ENCODE measurements at regions not wholly inside any gene's neighbourhood (a gene's known extent, or its start where the extent isn't known, plus 50 kb on each side); places are given as distances from the start of the nearest gene placed in this dataset.

GRCh38 chr3:25113891-25114290, 314.2 kb upstream of the RARB start (continued):
- TF ChIP-seq BCL11B (tag by site-specific recombination; IDR thresholded peaks at IDR 0.05; ENCODE audit: low read depth) (no peak), ZNF146 (tag by site-specific recombination; IDR thresholded peaks at IDR 0.05) (no peak)

DNA sequence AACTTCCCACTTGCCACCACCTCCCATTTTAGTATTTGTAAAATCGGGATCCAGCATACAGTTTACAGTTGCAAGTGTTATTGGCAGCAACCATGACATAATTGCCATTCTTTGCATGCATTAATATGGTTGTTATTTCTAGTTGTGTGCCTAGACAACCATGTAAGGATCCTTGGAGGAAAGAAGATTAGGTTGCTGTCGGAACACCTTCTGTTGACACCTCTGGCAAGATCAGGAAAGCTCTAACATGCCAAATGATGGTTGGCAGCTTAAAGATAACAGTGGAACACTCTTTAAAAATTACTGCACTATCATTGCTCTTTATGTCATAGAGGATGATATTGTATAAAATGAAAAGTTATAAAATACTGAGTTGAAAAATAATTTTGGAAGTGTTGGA, 313.5 kb upstream of the RARB start:
- ChIA-PET POLR2A (no interaction called here), CTCF (no interaction called here)
- no peaks in the 10 kb centered on the region for H3K4me1 ChIP-seq (ENCODE audit: control insufficient read depth, insufficient read depth, low read length)
- H3K36me3 ChIP-seq (ENCODE audit: control insufficient read depth in 2 of 2, insufficient read depth in 1 of 2, low read length in 2 of 2) = no peaks in the 10 kb centered on the region
- no peaks in the 10 kb centered on the region for H3K9me3 ChIP-seq (ENCODE audit: control insufficient read depth, insufficient read depth, low read depth, low read length)
- H3K4me3 ChIP-seq (ENCODE audit: low read depth, low read length) = no peak overlapping the region
- TF ChIP-seq, protein P1, sequence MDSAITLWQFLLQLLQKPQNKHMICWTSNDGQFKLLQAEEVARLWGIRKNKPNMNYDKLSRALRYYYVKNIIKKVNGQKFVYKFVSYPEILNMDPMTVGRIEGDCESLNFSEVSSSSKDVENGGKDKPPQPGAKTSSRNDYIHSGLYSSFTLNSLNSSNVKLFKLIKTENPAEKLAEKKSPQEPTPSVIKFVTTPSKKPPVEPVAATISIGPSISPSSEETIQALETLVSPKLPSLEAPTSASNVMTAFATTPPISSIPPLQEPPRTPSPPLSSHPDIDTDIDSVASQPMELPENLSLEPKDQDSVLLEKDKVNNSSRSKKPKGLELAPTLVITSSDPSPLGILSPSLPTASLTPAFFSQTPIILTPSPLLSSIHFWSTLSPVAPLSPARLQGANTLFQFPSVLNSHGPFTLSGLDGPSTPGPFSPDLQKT (IDR thresholded peaks at IDR 0.05; ENCODE audit: borderline replicate concordance, low read depth, low read length) = no peak
- TF ChIP-seq, protein P2, sequence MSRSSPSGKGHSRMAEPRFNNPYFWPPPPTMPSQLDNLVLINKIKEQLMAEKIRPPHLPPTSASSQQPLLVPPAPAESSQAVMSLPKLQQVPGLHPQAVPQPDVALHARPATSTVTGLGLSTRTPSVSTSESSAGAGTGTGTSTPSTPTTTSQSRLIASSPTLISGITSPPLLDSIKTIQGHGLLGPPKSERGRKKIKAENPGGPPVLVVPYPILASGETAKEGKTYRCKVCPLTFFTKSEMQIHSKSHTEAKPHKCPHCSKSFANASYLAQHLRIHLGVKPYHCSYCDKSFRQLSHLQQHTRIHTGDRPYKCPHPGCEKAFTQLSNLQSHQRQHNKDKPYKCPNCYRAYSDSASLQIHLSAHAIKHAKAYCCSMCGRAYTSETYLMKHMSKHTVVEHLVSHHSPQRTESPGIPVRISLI (tag by site-specific recombination; IDR thresholded peaks at IDR 0.05) = no peak
- TF ChIP-seq PATZ1 (tag by site-specific recombination; IDR thresholded peaks at IDR 0.05) = no peak
- TF ChIP-seq ZNF514 (tag by site-specific recombination; IDR thresholded peaks at IDR 0.05) = no peak
- TF ChIP-seq, protein P3, sequence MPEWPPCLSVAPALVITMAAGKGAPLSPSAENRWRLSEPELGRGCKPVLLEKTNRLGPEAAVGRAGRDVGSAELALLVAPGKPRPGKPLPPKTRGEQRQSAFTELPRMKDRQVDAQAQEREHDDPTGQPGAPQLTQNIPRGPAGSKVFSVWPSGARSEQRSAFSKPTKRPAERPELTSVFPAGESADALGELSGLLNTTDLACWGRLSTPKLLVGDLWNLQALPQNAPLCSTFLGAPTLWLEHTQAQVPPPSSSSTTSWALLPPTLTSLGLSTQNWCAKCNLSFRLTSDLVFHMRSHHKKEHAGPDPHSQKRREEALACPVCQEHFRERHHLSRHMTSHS (tag by site-specific recombination; IDR thresholded peaks at IDR 0.05) = no peak
- no peak for TF ChIP-seq ZBTB49 (tag by site-specific recombination; IDR thresholded peaks at IDR 0.05; ENCODE audit: low read depth)
- TF ChIP-seq, protein P4, sequence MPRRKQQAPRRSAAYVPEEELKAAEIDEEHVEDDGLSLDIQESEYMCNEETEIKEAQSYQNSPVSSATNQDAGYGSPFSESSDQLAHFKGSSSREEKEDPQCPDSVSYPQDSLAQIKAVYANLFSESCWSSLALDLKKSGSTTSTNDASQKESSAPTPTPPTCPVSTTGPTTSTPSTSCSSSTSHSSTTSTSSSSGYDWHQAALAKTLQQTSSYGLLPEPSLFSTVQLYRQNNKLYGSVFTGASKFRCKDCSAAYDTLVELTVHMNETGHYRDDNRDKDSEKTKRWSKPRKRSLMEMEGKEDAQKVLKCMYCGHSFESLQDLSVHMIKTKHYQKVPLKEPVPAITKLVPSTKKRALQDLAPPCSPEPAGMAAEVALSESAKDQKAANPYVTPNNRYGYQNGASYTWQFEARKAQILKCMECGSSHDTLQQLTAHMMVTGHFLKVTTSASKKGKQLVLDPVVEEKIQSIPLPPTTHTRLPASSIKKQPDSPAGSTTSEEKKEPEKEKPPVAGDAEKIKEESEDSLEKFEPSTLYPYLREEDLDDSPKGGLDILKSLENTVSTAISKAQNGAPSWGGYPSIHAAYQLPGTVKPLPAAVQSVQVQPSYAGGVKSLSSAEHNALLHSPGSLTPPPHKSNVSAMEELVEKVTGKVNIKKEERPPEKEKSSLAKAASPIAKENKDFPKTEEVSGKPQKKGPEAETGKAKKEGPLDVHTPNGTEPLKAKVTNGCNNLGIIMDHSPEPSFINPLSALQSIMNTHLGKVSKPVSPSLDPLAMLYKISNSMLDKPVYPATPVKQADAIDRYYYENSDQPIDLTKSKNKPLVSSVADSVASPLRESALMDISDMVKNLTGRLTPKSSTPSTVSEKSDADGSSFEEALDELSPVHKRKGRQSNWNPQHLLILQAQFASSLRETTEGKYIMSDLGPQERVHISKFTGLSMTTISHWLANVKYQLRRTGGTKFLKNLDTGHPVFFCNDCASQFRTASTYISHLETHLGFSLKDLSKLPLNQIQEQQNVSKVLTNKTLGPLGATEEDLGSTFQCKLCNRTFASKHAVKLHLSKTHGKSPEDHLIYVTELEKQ (tag by site-specific recombination; IDR thresholded peaks at IDR 0.05; ENCODE audit: borderline replicate concordance) = no peak
- TF ChIP-seq ZNF544 (tag by site-specific recombination; IDR thresholded peaks at IDR 0.05) = no peak
- no peak overlapping the region for H3K27ac ChIP-seq (ENCODE audit: extremely low read depth, low read depth, low read length)

DNA sequence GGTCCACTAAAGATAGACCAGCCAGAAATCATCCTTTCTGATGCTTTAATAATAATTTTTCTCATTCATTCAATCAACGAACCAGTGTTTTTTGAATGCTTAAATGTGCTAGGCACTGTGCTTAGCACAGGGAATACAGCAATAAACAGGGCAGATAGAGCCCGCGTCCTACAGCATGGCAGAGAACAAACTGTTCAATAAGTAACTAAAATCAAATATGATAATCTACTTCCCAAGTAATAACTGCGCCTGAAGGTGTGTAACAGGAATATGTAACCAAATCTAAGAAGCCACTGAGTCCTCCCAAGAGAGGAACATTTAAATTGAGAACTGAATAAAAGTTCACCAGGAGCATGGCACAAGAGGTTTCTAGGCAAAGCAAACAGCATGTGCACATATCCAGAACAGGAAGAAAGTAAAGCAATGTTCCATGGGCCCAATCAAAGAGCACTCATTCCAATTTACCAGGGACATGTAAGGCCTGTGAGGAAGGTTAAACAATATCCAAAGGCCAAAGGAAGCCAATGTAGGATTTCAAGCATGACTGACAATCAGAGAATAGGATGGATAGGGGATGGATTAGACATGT, 311.0 kb upstream of the RARB start:
- POLR2A ChIA-PET = no interaction called here
- H3K4me1 ChIP-seq (ENCODE audit: control insufficient read depth, insufficient read depth, low read length) = no peaks in the 10 kb centered on the region
- H3K4me3 ChIP-seq (ENCODE audit: low read depth, low read length) = no peak overlapping the region
- CTCF ChIA-PET = no interaction called here
- no peaks in the 10 kb centered on the region for H3K9me3 ChIP-seq (ENCODE audit: control insufficient read depth, insufficient read depth, low read depth, low read length)
- no peaks in the 10 kb centered on the region for H3K36me3 ChIP-seq (ENCODE audit: control insufficient read depth in 2 of 2, insufficient read depth in 1 of 2, low read length in 2 of 2)
- no peak overlapping the region for H3K27ac ChIP-seq (ENCODE audit: extremely low read depth, low read depth, low read length)
- no peak for TF ChIP-seq ZBTB6 (tag by site-specific recombination; IDR thresholded peaks at IDR 0.05)
- TF ChIP-seq ZNF514 (tag by site-specific recombination; IDR thresholded peaks at IDR 0.05) = no peak
- no peak for TF ChIP-seq ZNF530 (tag by site-specific recombination; IDR thresholded peaks at IDR 0.05; ENCODE audit: low read depth)
- TF ChIP-seq AEBP2 (tag by site-specific recombination; IDR thresholded peaks at IDR 0.05; ENCODE audit: borderline replicate concordance) = no peak
- no peak for TF ChIP-seq ZNF501 (tag by site-specific recombination; IDR thresholded peaks at IDR 0.05)
- TF ChIP-seq REPIN1 (tag by site-specific recombination; IDR thresholded peaks at IDR 0.05; ENCODE audit: low read depth) = no peak
- TF ChIP-seq ZNF266 (tag by site-specific recombination; IDR thresholded peaks at IDR 0.05; ENCODE audit: low read depth) = no peak
- no peak for TF ChIP-seq ZNF624 (tag by site-specific recombination; IDR thresholded peaks at IDR 0.05)
- TF ChIP-seq ZNF184 (tag by site-specific recombination; IDR thresholded peaks at IDR 0.05) = no peak

Data from HEK293 (cell line).